Epithelial cell of esophagus (primary cell): ENCODE measurements at regions not wholly inside any gene's neighbourhood (a gene's known extent, or its start where the extent isn't known, plus 50 kb on each side); places are given as distances from the start of the nearest gene placed in this dataset.

ENCODE experiments used
- DNase-seq: peaks from one replicate; pipeline ENCODE4 v3.0.0; 2010; ENCODE audit warnings: low read depth
- H3K4me3 ChIP-seq: 2 replicates; pipeline ENCODE4 v1.5.1; 2011; ENCODE audit warnings: mild to moderate bottlenecking, low read length, control low read depth
- CTCF ChIP-seq: IDR thresholded peaks from 2 replicates; pipeline ENCODE4 v1.5.1; 2011; ENCODE audit warnings: low read depth, mild to moderate bottlenecking, low read length, control low read depth, inconsistent platforms; ENCODE audit not compliant: insufficient read depth; ENCODE audit errors: missing control alignments

DNA sequence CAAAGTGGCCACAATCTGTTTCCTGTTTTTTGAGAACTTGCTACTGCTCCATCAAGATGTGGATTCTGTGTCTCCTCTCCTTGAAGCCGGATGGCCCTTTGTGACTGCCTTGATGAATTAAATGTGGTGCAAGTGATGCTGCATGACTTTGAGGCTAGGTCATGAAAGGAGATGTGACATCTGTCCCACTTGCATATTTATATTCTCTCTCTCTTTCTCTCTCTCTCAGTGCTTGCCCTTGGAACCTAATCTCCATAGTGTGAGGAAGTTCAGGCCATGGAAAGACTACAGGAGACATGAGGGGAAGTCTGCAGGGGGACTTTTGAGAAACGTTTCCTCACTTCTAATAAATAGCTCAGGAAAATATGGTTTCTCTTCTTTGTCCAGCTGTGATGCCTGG lies 50.0 kb upstream of the ADPGK start:
- no peak for TF ChIP-seq CTCF
- H3K4me3 ChIP-seq = no peak overlapping the region
- no peak for DNase-seq
